Aorta (tissue), 5 donors: ENCODE measurements at regions not wholly inside any gene's neighbourhood (a gene's known extent, or its start where the extent isn't known, plus 50 kb on each side); places are given as distances from the start of the nearest gene placed in this dataset.

Experiments used
- ATAC-seq: fragments of 200-7000 bp; cut with Tn5 transposase; one replicate; pipeline ENCODE4 v1.9.1; 2022; ENCODE audit warnings: moderate library complexity; ENCODE audit not compliant: low FRiP score
- DNase-seq, 2 donors: peaks; one replicate each; pipeline ENCODE4 v3.0.0-alpha.2; 2020
- H3K27ac ChIP-seq, 2 donors: one replicate each; pipeline ENCODE4 v1.5.1; 2013; ENCODE audit warnings: low read length in 2 of 2, mild to moderate bottlenecking in 2 of 2, moderate library complexity in 2 of 2, control low read depth in 1 of 2, inconsistent platforms in 1 of 2, low read depth in 1 of 2
- H3K27me3 ChIP-seq, 2 donors: one replicate each; pipeline ENCODE4 v1.6.1; 2013; ENCODE audit warnings: control low read depth in 1 of 2, low read length in 1 of 2, mild to moderate bottlenecking in 1 of 2, moderate library complexity in 1 of 2; ENCODE audit not compliant: insufficient read depth in 2 of 2, control insufficient read depth in 1 of 2
- H3K36me3 ChIP-seq, 2 donors: one replicate each; pipeline ENCODE4 v1.6.1; 2013; ENCODE audit warnings: control low read depth in 1 of 2, low read length in 1 of 2, mild to moderate bottlenecking in 1 of 2; ENCODE audit not compliant: insufficient read depth in 2 of 2, control insufficient read depth in 1 of 2
- H3K4me1 ChIP-seq, 2 donors: one replicate each; pipeline ENCODE4 v1.6.1; 2013; ENCODE audit warnings: low read length in 2 of 2, control low read depth in 1 of 2, mild to moderate bottlenecking in 1 of 2, moderate library complexity in 1 of 2; ENCODE audit not compliant: insufficient read depth in 2 of 2, control insufficient read depth in 1 of 2
- H3K4me3 ChIP-seq, 2 donors: one replicate each; pipeline ENCODE4 v1.5.1; 2013; ENCODE audit warnings: low read length in 2 of 2, control low read depth in 1 of 2, mild to moderate bottlenecking in 1 of 2
- H3K9me3 ChIP-seq: one replicate; pipeline ENCODE4 v1.6.1; 2013; ENCODE audit warnings: mild to moderate bottlenecking, low read length; ENCODE audit not compliant: control insufficient read depth
- WGBS, 2 donors: extraction: QIAGEN DNeasy Blood & Tissue Kit; methylation state at CpG; one replicate each; pipeline ENCODE4 v1.1.7; 2013; 5-methylcytosine and 5-hydroxymethylcytosine counted together
- intact Hi-C, 2 donors: fragments of 100-400 bp; cut with DNase I; formaldehyde crosslinking; loops; one replicate each; pipeline versions ENCODE4 v1.14.2 to v1.15.0; 2022
- donor health status: healthy with polysubstance abuse.
- donor health status: Bipolar disorder and iron deficiency.
- donor health status: DM: no; HTN: no; CAD: no.
- donor health status: DM: no; HTN: no; CAD: no.
- donor health status: DM: yes; HTN: yes; CAD: no.

GRCh38 chr10:71082960-71083715, 129.2 kb upstream of the UNC5B start:
- Histone ChIP-seq H3K4me3 (no peak overlapping the region), H3K36me3 (no peaks in the 10 kb centered on the region), H3K9me3 (no peaks in the 10 kb centered on the region), H3K27ac (no peak overlapping the region), H3K27me3 (no peaks in the 10 kb centered on the region), H3K4me1 (no peaks in the 10 kb centered on the region)
- intact Hi-C loops: no loop called here
- DNase-seq: peak in 1 of 2 donors; percentile 15
- WGBS, 2 donors: 95% methylated on average over 10 of the region's 10 CpGs
- ATAC-seq: no peak

- Histone ChIP-seq H3K36me3 (no peaks in the 10 kb centered on the region), H3K27me3 (no peaks in the 10 kb centered on the region), H3K9me3 (no peaks in the 10 kb centered on the region), H3K27ac (no peak overlapping the region), H3K4me1 (no peaks in the 10 kb centered on the region), H3K4me3 (no peak overlapping the region)
- WGBS, 2 donors: 93 to 96% methylated on average over 5 of the region's 5 CpGs
- ATAC-seq (no peak), DNase-seq (no peak)
- intact Hi-C loops: no loop called here
Observed at GRCh38 chr10:71083716-71083975, 128.7 kb upstream of the UNC5B start.

- no peaks in the 10 kb centered on the region for H3K4me1 ChIP-seq
- DNase-seq (peak in 1 of 2 donors; percentile 41), ATAC-seq (no peak)
- no peaks in the 10 kb centered on the region for H3K27me3 ChIP-seq
- H3K36me3 ChIP-seq: no peaks in the 10 kb centered on the region
- 95% methylated on average over 10 of the region's 10 CpGs for WGBS, 2 donors
- intact Hi-C loops: no loop called here
- H3K4me3 ChIP-seq: no peak overlapping the region
- H3K9me3 ChIP-seq: no peaks in the 10 kb centered on the region
- H3K27ac ChIP-seq: no peak overlapping the region
Observed at GRCh38 chr10:71084061-71084817, 128.1 kb upstream of the UNC5B start.

- intact Hi-C loops: loop anchor here in 1 of 2 donors (5.0 kb wide), 1 partner anchor 58 kb away; no protein-coding TSS in a partner anchor
- no peak for ATAC-seq
- Histone ChIP-seq H3K27ac (no peak overlapping the region), H3K9me3 (no peaks in the 10 kb centered on the region), H3K4me3 (no peak overlapping the region), H3K36me3 (no peaks in the 10 kb centered on the region), H3K4me1 (no peaks in the 10 kb centered on the region), H3K27me3 (no peaks in the 10 kb centered on the region)
- 95 to 100% methylated on average over 2 of the region's 2 CpGs for WGBS, 2 donors
- DNase-seq: no peak
Observed at GRCh38 chr10:71084818-71085126, 127.6 kb upstream of the UNC5B start.

- H3K9me3 ChIP-seq: no peaks in the 10 kb centered on the region
- DNase-seq (peak; percentile 54 to 61), ATAC-seq (no peak)
- WGBS, 2 donors: 47 to 53% methylated on average over 18 of the region's 18 CpGs
- no peaks in the 10 kb centered on the region for H3K27me3 ChIP-seq
- H3K4me3 ChIP-seq: no peak overlapping the region
- intact Hi-C loops: loop anchor here in 1 of 2 donors (5.0 kb wide), 1 partner anchor 56 kb away; no protein-coding TSS in a partner anchor
- H3K27ac ChIP-seq: no peak overlapping the region
- H3K4me1 ChIP-seq: no peaks in the 10 kb centered on the region
- H3K36me3 ChIP-seq: no peaks in the 10 kb centered on the region
Observed at GRCh38 chr10:71085689-71086438, 126.5 kb upstream of the UNC5B start.

GRCh38 chr10:71086439-71087080, 125.8 kb upstream of the UNC5B start:
- Histone ChIP-seq H3K27me3 (no peaks in the 10 kb centered on the region), H3K4me1 (no peaks in the 10 kb centered on the region), H3K36me3 (no peaks in the 10 kb centered on the region), H3K27ac (no peak overlapping the region), H3K9me3 (no peaks in the 10 kb centered on the region), H3K4me3 (no peak overlapping the region)
- DNase-seq (no peak), ATAC-seq (no peak)
- 62 to 65% methylated on average over 11 of the region's 11 CpGs for WGBS, 2 donors
- intact Hi-C loops: loop anchor here in 1 of 2 donors (5.0 kb wide), 1 partner anchor 56 kb away; no protein-coding TSS in a partner anchor

GRCh38 chr10:71087622-71088021, 124.7 kb upstream of the UNC5B start:
- no peaks in the 10 kb centered on the region for H3K9me3 ChIP-seq
- H3K27me3 ChIP-seq: no peaks in the 10 kb centered on the region
- H3K27ac ChIP-seq: peak overlapping the region in 1 of 2 donors; percentile 18
- H3K4me3 ChIP-seq: no peak overlapping the region
- intact Hi-C loops: loop anchor here in 1 of 2 donors (5.0 kb wide), 1 partner anchor 55 kb away; no protein-coding TSS in a partner anchor
- no peaks in the 10 kb centered on the region for H3K4me1 ChIP-seq
- ATAC-seq (no peak), DNase-seq (peak in 1 of 2 donors; percentile 67)
- WGBS, 2 donors: 72 to 82% methylated on average over 4 of the region's 4 CpGs
- no peaks in the 10 kb centered on the region for H3K36me3 ChIP-seq

- H3K27ac ChIP-seq: peak overlapping the region in 1 of 2 donors; percentile 18
- DNase-seq: peak in 1 of 2 donors; percentile 84
- peak; percentile 8 for ATAC-seq
- no peaks in the 10 kb centered on the region for H3K36me3 ChIP-seq
- intact Hi-C loops: loop anchor here in 1 of 2 donors (5.0 kb wide), 1 partner anchor 54 kb away; no protein-coding TSS in a partner anchor
- H3K27me3 ChIP-seq: no peaks in the 10 kb centered on the region
- no peaks in the 10 kb centered on the region for H3K9me3 ChIP-seq
- WGBS, 2 donors: 28 to 37% methylated on average over 9 of the region's 9 CpGs
- no peaks in the 10 kb centered on the region for H3K4me1 ChIP-seq
- no peak overlapping the region for H3K4me3 ChIP-seq
Observed at GRCh38 chr10:71088054-71088453, 124.3 kb upstream of the UNC5B start.
